NCI-H2196 (cell line): ENCODE measurements at regions not wholly inside any gene's neighbourhood (a gene's known extent, or its start where the extent isn't known, plus 50 kb on each side); places are given as distances from the start of the nearest gene placed in this dataset.

ENCODE experiments used
- DNase-seq: peaks from one replicate; lab custom pipeline; 2025; ENCODE audit not compliant: unreplicated experiment; lab: John Stamatoyannopoulos, UW

DNA sequence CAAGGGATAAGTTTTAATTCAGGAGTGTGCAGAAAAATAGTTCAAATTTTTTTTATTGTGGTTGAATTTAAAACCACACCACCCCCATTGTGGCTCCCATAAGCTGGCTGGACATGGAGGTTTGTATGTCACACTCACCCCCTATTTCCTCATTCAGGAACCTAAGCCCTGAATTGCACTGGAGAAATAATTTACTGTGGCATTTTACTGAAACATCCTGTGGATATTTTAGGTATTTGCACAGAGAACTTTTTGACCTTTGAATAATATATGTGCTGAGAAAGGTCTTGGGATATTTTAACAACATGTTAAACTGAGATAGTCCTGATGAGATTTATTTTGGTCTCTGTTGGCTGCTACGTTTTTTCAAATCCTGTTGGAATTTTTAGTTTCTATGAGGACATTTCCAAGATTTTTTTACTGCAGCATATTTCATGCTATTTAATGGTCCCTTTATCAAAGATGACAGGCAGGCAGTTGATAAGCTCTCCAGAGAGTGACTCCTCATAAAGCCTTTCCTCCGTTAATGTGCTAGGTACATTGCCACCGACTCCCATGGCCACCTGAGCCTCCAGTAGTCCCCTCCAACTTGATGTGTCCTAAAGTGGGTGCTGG lies 51.2 kb upstream of the PALM2AKAP2 start:
- no peak for DNase-seq

DNA sequence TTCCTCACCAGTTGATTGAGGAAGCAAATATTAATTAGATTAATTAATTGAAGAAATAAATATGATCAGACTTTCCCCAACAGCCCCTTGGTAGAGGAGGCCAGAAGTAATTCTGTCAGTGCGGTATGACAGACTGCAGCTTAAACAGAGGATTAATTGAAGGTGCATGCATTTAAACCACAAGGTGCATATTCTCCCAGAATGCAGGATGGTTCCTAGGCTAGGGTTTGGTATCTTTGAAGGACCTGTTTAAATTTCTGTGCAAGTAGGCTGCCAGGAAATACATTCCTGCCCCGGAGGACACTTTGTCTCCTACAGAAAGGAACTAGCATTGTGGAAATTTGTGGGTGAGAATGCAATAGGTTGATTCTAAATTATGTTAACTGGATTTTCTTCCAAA lies 50.5 kb upstream of the PALM2AKAP2 start:
- DNase-seq = no peak
